B cell (primary cell): ENCODE measurements at regions not wholly inside any gene's neighbourhood (a gene's known extent, or its start where the extent isn't known, plus 50 kb on each side); places are given as distances from the start of the nearest gene placed in this dataset.

Experiments used
- ATAC-seq: fragments of 200-7000 bp; cut with Tn5 transposase; one replicate; pipeline ENCODE4 v1.10.0; 2021; ENCODE audit warnings: low read depth, mild to moderate bottlenecking, moderate number of reproducible peaks, moderate library complexity
- CTCF ChIA-PET: fragments of 350-600 bp; sonication (Branson Sonifier 250); formaldehyde crosslinking; loops from one replicate; lab custom pipeline; 2021; ENCODE audit warnings: antibody characterized with exemption, inconsistent platforms; lab: Charles Lee
- POLR2A ChIA-PET: fragments of 350-600 bp; sonication (Branson Sonifier 250); formaldehyde crosslinking; loops from one replicate; lab custom pipeline; 2021; ENCODE audit warnings: antibody characterized with exemption; lab: Charles Lee
- DNase-seq: peaks from one replicate; pipeline ENCODE4 v3.0.0; 2013
- H2AFZ ChIP-seq: 2 replicates; pipeline ENCODE4 v1.6.1; 2012; ENCODE audit warnings: mild to moderate bottlenecking, low read depth, low read length; ENCODE audit not compliant: insufficient read depth, poor library complexity, severe bottlenecking
- H3K27ac ChIP-seq, 2 donors: 1 replicate in 1 of 2; 2 replicates in 1 of 2; pipeline ENCODE4 v1.5.1; 2012 to 2013; ENCODE audit warnings: low read length in 2 of 2, mild to moderate bottlenecking in 2 of 2, moderate library complexity in 1 of 2
- H3K27me3 ChIP-seq, 4 experiments: fragments of 200-600 bp in 1 of 4; sonication (generic) in 1 of 4; replicated peaks in 1 of 4; 1 replicate in 2 of 4; 2 replicates in 2 of 4; pipeline versions ENCODE4 v1.6.1 to v1.7.0; 2013 to 2016; ENCODE audit warnings: low read length in 3 of 4, mild to moderate bottlenecking in 2 of 4, mixed read lengths in 1 of 4, moderate library complexity in 1 of 4; ENCODE audit not compliant: insufficient read depth in 4 of 4, control insufficient read depth in 3 of 4; ENCODE audit errors: control extremely low read depth in 1 of 4
- H3K36me3 ChIP-seq, 2 experiments: replicated peaks in 1 of 2; 1 replicate in 1 of 2; 2 replicates in 1 of 2; pipeline versions ENCODE4 v1.6.1 to v1.7.1; 2013; ENCODE audit warnings: low read length in 1 of 2; ENCODE audit not compliant: insufficient read depth in 2 of 2, control insufficient read depth in 1 of 2; ENCODE audit errors: control extremely low read depth in 1 of 2, extremely low read depth in 1 of 2
- H3K4me1 ChIP-seq, 2 donors: fragments of 200-600 bp in 1 of 2; sonication (generic) in 1 of 2; 1 replicate in 1 of 2; 2 replicates in 1 of 2; pipeline versions ENCODE4 v1.5.1 to v1.6.1; 2013 to 2017; ENCODE audit warnings: low read length in 2 of 2; ENCODE audit not compliant: control insufficient read depth in 2 of 2, insufficient read depth in 2 of 2
- H3K4me2 ChIP-seq: replicated peaks from 2 replicates; pipeline ENCODE3; 2012; ENCODE audit warnings: mild to moderate bottlenecking, low read depth, low read length; ENCODE audit not compliant: poor library complexity, severe bottlenecking
- H3K4me3 ChIP-seq, 5 experiments: fragments of 200-600 bp in 1 of 5; sonication (generic) in 1 of 5; 1 replicate in 3 of 5; 2 replicates in 2 of 5; pipeline versions ENCODE4 v1.5.1 to v1.7.0; 2011 to 2016; ENCODE audit warnings: low read length in 4 of 5, mild to moderate bottlenecking in 4 of 5, low read depth in 2 of 5, control low read depth in 1 of 5, moderate library complexity in 1 of 5; ENCODE audit not compliant: insufficient read depth in 1 of 5; ENCODE audit errors: control extremely low read depth in 1 of 5, extremely low read depth in 1 of 5
- H3K79me2 ChIP-seq: fragments of 200-600 bp; sonication (generic); one replicate; pipeline ENCODE4 v1.6.0; 2016; ENCODE audit warnings: low read length; ENCODE audit not compliant: control insufficient read depth, insufficient read depth
- H3K9ac ChIP-seq: fragments of 200-600 bp; sonication (generic); 2 replicates; pipeline ENCODE4 v1.6.1; 2017; ENCODE audit warnings: mild to moderate bottlenecking, low read length, moderate library complexity
- H3K9me3 ChIP-seq, 3 donors: one replicate each; pipeline versions ENCODE4 v1.6.1 to v1.7.1; 2013; ENCODE audit warnings: low read length in 2 of 3; ENCODE audit not compliant: control insufficient read depth in 2 of 3, insufficient read depth in 1 of 3; ENCODE audit errors: control extremely low read depth in 1 of 3
- H4K20me1 ChIP-seq: 2 replicates; pipeline ENCODE4 v1.6.0; 2012; ENCODE audit warnings: mild to moderate bottlenecking, low read length; ENCODE audit not compliant: insufficient read depth, control insufficient read depth, poor library complexity, severe bottlenecking
- H3K27ac Mint-ChIP-seq: one replicate; pipeline ENCODE4 v1.8.0; 2021; ENCODE audit warnings: mixed read lengths
- H3K27me3 Mint-ChIP-seq: one replicate; pipeline ENCODE4 v1.8.0; 2021; ENCODE audit warnings: mixed read lengths
- H3K4me1 Mint-ChIP-seq: one replicate; pipeline ENCODE4 v1.8.0; 2021; ENCODE audit warnings: mixed read lengths
- H3K4me3 Mint-ChIP-seq: one replicate; pipeline ENCODE4 v1.8.0; 2021; ENCODE audit warnings: mixed read lengths
- H3K9me3 Mint-ChIP-seq: one replicate; pipeline ENCODE4 v1.8.0; 2022; ENCODE audit warnings: mixed read lengths; ENCODE audit not compliant: insufficient read depth
- EZH2 ChIP-seq: IDR thresholded peaks from 2 replicates; pipeline ENCODE4 v1.6.1; 2012; ENCODE audit warnings: borderline replicate concordance, low read depth, mild to moderate bottlenecking, moderate library complexity, low read length; ENCODE audit not compliant: insufficient read depth, poor library complexity, severe bottlenecking
- WGBS: methylation state at CpG from one replicate; pipeline ENCODE4 v1.1.5; 2013; ENCODE audit warnings: missing lambda C conversion rate; ENCODE audit not compliant: insufficient coverage; 5-methylcytosine and 5-hydroxymethylcytosine counted together
- intact Hi-C: fragments of 100-400 bp; cut with micrococcal nuclease; formaldehyde crosslinking; loops from one replicate; pipeline ENCODE4 v1.10.0; 2022
- TF ChIP-seq, protein P1 (sequence below): fragments of 200-600 bp; IDR thresholded peaks from one replicate; pipeline ENCODE4 v1.8.0; 2022; ENCODE audit warnings: antibody characterized with exemption, mild to moderate bottlenecking

DNA sequence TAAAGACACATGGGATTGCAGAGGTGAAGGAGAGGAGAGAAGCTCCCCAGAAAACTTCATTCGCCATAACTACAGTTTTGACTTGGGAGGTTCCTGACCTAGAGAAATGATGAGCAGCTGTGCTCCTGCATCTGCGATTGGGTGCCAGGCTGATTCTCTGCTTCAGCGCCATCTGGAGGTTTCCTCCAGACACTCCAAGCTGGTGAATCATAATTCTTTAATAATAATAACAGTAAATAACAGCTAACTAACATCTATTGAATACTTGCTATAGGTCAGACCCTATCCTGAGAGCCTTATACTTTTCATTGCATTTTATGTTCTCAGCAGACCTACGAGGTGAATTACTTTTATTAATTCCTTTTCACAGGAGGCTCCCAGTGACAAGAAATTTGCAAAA, 575.8 kb downstream of the TOX3 start:
- no peaks in the 10 kb centered on the region for H3K27me3 Mint-ChIP-seq
- no peak overlapping the region for H3K27ac Mint-ChIP-seq
- H3K36me3 ChIP-seq, result no peaks in the 10 kb centered on the region
- no peak overlapping the region for H3K9ac ChIP-seq
- no peak overlapping the region for H2AFZ ChIP-seq
- no peak overlapping the region for H3K4me2 ChIP-seq
- DNase-seq (no peak), ATAC-seq (no peak)
- no peaks in the 10 kb centered on the region for H3K9me3 Mint-ChIP-seq
- WGBS, result 38% methylated on average over 1 of the region's 4 CpGs
- no peaks in the 10 kb centered on the region for H3K4me1 ChIP-seq
- no peak for TF ChIP-seq EZH2
- TF ChIP-seq, protein P1, sequence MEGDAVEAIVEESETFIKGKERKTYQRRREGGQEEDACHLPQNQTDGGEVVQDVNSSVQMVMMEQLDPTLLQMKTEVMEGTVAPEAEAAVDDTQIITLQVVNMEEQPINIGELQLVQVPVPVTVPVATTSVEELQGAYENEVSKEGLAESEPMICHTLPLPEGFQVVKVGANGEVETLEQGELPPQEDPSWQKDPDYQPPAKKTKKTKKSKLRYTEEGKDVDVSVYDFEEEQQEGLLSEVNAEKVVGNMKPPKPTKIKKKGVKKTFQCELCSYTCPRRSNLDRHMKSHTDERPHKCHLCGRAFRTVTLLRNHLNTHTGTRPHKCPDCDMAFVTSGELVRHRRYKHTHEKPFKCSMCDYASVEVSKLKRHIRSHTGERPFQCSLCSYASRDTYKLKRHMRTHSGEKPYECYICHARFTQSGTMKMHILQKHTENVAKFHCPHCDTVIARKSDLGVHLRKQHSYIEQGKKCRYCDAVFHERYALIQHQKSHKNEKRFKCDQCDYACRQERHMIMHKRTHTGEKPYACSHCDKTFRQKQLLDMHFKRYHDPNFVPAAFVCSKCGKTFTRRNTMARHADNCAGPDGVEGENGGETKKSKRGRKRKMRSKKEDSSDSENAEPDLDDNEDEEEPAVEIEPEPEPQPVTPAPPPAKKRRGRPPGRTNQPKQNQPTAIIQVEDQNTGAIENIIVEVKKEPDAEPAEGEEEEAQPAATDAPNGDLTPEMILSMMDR, result no peak
- intact Hi-C loops, result no loop called here
- no peaks in the 10 kb centered on the region for H4K20me1 ChIP-seq
- no peak overlapping the region for H3K4me3 ChIP-seq
- no peaks in the 10 kb centered on the region for H3K27me3 ChIP-seq
- peaks cover 0 to 3% (median 0%) of the 10 kb centered on the region in 3 donors for H3K9me3 ChIP-seq
- no peak overlapping the region for H3K4me3 Mint-ChIP-seq
- ChIA-PET CTCF (interaction anchor here (1.2 to 2.2 kb wide), 2 partner anchors 11 to 19 kb away, joined by 3 to 6 read pairs; no protein-coding TSS in a partner anchor), POLR2A (no interaction called here)
- no peaks in the 10 kb centered on the region for H3K79me2 ChIP-seq
- H3K4me1 Mint-ChIP-seq, result no peaks in the 10 kb centered on the region
- no peak overlapping the region for H3K27ac ChIP-seq

DNA sequence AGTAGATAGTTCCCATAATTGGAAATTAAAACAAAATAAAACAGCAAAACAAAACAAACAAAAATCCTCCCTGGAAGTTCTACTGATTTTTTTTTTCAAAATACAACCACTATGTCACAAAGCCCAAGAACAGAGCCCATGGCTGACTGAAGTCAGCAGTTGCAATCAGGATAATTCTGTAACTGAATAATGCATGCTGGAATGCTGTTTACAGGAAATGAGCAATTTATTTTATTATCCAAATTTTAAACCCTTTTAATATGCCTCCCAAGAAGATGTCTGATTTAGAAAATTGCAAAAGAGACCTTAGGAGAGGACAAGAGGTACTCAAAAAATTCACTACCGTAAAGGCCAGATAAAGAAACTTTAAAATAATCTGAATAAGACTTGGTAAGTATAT, 578.2 kb downstream of the TOX3 start:
- Histone ChIP-seq H3K4me3 (no peak overlapping the region), H3K9me3 (no peaks in the 10 kb centered on the region), H3K4me2 (no peak overlapping the region), H3K27me3 (no peaks in the 10 kb centered on the region), H3K9ac (no peak overlapping the region), H4K20me1 (no peaks in the 10 kb centered on the region), H3K36me3 (no peaks in the 10 kb centered on the region), H2AFZ (no peak overlapping the region), H3K4me1 (no peaks in the 10 kb centered on the region), H3K79me2 (no peaks in the 10 kb centered on the region), H3K27ac (no peak overlapping the region)
- CTCF ChIA-PET, result no interaction called here
- TF ChIP-seq EZH2, result no peak
- TF ChIP-seq, protein P1, result no peak
- intact Hi-C loops, result no loop called here
- H3K4me1 Mint-ChIP-seq, result no peaks in the 10 kb centered on the region
- POLR2A ChIA-PET, result no interaction called here
- DNase-seq (no peak), ATAC-seq (no peak)
- no peaks in the 10 kb centered on the region for H3K27me3 Mint-ChIP-seq
- no peak overlapping the region for H3K27ac Mint-ChIP-seq
- no CpG with 5 or more reads among the region's 1 CpG for WGBS
- no peaks in the 10 kb centered on the region for H3K9me3 Mint-ChIP-seq
- H3K4me3 Mint-ChIP-seq, result no peak overlapping the region
